ENCODE measurements at regions not wholly inside any gene's neighbourhood (a gene's known extent, or its start where the extent isn't known, plus 50 kb on each side); places are given as distances from the start of the nearest gene placed in this dataset.

DNA sequence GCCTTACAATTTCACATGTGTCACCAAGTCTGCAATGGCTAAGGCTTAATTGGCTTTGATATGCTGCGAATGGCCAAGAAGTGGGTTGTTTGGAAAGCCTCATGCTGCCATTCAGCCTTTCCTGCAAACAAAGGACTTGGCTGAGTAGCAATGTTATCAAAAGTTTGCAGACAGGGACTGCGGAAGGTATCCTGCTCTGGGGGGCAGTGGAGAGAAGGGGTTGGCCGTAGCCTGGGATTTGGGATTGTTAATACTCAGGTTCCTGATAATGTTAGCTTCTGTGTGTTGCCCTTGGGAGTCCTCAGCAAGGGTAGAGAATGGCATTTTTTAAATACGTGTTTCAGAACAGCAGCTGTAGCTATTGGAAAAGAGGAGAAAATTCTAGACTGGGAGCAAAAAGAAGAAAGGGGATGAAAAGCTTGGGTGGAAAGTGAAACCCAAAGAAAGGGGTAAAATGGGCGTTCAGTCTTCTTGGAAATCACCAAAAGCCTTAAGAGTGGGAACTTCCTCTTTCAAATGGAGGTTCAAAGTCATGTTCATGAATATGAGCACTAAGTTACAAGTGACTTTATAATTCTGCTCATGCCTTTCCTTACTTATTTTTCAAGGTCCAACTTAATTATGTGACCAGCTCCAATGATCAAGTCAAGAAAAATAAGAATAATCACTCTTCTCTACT lies 325.1 kb downstream of the RNF144A start:
- TF ChIP-seq POLR2A (IDR thresholded peaks at IDR 0.05; ENCODE audit: low read length) (no peak), HOXB13 (CRISPR knock-in tag; IDR thresholded peaks at IDR 0.05; ENCODE audit: low read depth) (no peak), MAFK (IDR thresholded peaks at IDR 0.05; ENCODE audit: partially characterized antibody) (no peak), MYC (IDR thresholded peaks at IDR 0.05; ENCODE audit: borderline replicate concordance, low read length) (no peak), ZFP36 (IDR thresholded peaks at IDR 0.05; ENCODE audit: borderline replicate concordance, partially characterized antibody) (no peak), SMC3 (IDR thresholded peaks at IDR 0.05) (no peak), FOSL2 (IDR thresholded peaks at IDR 0.05) (no peak), FOSL2 (CRISPR knock-in tag; IDR thresholded peaks at IDR 0.05) (no peak), RAD21 (conservative IDR thresholded peaks at IDR 0.05 in 1 of 2, IDR thresholded peaks at IDR 0.05 in 1 of 2) (no peak), RNF2 (IDR thresholded peaks at IDR 0.05; ENCODE audit: borderline replicate concordance, low read depth) (no peak), RARB (CRISPR knock-in tag; IDR thresholded peaks at IDR 0.05) (no peak)
- TF ChIP-seq, protein P1, sequence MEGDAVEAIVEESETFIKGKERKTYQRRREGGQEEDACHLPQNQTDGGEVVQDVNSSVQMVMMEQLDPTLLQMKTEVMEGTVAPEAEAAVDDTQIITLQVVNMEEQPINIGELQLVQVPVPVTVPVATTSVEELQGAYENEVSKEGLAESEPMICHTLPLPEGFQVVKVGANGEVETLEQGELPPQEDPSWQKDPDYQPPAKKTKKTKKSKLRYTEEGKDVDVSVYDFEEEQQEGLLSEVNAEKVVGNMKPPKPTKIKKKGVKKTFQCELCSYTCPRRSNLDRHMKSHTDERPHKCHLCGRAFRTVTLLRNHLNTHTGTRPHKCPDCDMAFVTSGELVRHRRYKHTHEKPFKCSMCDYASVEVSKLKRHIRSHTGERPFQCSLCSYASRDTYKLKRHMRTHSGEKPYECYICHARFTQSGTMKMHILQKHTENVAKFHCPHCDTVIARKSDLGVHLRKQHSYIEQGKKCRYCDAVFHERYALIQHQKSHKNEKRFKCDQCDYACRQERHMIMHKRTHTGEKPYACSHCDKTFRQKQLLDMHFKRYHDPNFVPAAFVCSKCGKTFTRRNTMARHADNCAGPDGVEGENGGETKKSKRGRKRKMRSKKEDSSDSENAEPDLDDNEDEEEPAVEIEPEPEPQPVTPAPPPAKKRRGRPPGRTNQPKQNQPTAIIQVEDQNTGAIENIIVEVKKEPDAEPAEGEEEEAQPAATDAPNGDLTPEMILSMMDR (IDR thresholded peaks at IDR 0.05) = no peak
- TF ChIP-seq, protein P2, sequence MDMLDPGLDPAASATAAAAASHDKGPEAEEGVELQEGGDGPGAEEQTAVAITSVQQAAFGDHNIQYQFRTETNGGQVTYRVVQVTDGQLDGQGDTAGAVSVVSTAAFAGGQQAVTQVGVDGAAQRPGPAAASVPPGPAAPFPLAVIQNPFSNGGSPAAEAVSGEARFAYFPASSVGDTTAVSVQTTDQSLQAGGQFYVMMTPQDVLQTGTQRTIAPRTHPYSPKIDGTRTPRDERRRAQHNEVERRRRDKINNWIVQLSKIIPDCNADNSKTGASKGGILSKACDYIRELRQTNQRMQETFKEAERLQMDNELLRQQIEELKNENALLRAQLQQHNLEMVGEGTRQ (IDR thresholded peaks at IDR 0.05) = no peak
- TF ChIP-seq, protein P3, sequence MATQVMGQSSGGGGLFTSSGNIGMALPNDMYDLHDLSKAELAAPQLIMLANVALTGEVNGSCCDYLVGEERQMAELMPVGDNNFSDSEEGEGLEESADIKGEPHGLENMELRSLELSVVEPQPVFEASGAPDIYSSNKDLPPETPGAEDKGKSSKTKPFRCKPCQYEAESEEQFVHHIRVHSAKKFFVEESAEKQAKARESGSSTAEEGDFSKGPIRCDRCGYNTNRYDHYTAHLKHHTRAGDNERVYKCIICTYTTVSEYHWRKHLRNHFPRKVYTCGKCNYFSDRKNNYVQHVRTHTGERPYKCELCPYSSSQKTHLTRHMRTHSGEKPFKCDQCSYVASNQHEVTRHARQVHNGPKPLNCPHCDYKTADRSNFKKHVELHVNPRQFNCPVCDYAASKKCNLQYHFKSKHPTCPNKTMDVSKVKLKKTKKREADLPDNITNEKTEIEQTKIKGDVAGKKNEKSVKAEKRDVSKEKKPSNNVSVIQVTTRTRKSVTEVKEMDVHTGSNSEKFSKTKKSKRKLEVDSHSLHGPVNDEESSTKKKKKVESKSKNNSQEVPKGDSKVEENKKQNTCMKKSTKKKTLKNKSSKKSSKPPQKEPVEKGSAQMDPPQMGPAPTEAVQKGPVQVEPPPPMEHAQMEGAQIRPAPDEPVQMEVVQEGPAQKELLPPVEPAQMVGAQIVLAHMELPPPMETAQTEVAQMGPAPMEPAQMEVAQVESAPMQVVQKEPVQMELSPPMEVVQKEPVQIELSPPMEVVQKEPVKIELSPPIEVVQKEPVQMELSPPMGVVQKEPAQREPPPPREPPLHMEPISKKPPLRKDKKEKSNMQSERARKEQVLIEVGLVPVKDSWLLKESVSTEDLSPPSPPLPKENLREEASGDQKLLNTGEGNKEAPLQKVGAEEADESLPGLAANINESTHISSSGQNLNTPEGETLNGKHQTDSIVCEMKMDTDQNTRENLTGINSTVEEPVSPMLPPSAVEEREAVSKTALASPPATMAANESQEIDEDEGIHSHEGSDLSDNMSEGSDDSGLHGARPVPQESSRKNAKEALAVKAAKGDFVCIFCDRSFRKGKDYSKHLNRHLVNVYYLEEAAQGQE (IDR thresholded peaks at IDR 0.05) = no peak
- TF ChIP-seq, protein P4, sequence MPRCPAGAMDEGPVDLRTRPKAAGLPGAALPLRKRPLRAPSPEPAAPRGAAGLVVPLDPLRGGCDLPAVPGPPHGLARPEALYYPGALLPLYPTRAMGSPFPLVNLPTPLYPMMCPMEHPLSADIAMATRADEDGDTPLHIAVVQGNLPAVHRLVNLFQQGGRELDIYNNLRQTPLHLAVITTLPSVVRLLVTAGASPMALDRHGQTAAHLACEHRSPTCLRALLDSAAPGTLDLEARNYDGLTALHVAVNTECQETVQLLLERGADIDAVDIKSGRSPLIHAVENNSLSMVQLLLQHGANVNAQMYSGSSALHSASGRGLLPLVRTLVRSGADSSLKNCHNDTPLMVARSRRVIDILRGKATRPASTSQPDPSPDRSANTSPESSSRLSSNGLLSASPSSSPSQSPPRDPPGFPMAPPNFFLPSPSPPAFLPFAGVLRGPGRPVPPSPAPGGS (IDR thresholded peaks at IDR 0.05) = no peak
